ENCODE measurements at regions not wholly inside any gene's neighbourhood (a gene's known extent, or its start where the extent isn't known, plus 50 kb on each side); places are given as distances from the start of the nearest gene placed in this dataset.
A peak's percentile ranks its signal among the peaks of the same experiment; 100 is the strongest.

DNA sequence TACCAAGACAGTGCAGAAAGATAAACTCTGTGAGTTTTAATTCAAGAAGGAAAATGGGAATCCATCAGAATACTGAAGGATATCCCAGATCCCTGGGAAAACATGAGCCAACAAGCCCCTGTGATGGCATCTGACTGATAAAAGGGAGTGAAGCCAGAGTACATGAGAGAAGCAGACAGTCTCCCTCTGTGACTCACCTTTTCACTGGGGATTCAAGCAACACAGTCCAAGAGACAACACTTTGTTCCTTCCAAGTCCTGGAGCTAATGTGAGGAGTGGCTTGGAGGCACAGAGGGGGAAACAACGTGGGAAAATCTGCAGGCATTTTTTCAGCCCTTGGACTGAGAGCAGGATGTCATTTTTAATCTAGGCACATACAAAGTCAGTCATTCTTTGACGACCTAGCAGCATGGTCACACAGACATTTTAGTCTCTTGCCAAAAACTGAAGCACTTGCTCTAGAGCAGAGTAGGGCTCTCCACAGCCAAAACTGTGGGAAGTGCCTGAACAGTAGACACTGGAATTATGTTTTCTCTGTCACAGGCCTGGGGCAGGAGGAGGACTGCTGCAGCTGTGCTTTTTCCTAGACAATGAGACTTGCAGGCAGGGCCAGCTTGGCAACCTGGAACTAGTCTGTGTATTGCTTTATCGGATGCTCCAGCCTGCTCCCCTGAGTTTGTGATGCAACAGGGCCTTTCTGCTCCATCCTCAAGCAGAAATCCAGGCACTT, 465.0 kb upstream of the GJE1 start:
- DNase-seq: peak; percentile 50

- no peak for DNase-seq
Measured at GRCh38 chr6:141666187-141666586, 466.5 kb upstream of the GJE1 start.

- no peak for DNase-seq
Measured at GRCh38 chr6:141664744-141665143, 468.0 kb upstream of the GJE1 start.

- no peak for DNase-seq
Measured at GRCh38 chr6:141659582-141659981, 473.1 kb upstream of the GJE1 start.

DNA sequence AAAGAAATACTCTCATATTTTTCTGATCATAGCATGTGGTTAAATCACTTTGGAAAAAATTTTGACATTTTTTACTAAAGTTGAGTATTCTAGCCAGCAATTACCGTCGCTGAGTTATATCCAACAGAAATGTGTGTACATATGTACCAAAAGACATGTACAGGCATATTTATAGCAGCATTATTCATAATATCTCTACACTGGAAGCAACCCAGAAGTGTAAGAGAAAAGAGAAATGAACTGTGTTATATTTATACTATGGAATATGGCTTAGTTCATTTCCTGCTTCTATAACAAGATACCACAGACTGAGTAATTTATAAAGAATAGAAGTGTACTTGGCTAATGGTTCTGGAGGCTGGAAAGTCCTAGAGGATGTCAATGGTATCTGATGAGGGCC, 474.0 kb upstream of the GJE1 start:
- peak; percentile 4 for DNase-seq

DNA sequence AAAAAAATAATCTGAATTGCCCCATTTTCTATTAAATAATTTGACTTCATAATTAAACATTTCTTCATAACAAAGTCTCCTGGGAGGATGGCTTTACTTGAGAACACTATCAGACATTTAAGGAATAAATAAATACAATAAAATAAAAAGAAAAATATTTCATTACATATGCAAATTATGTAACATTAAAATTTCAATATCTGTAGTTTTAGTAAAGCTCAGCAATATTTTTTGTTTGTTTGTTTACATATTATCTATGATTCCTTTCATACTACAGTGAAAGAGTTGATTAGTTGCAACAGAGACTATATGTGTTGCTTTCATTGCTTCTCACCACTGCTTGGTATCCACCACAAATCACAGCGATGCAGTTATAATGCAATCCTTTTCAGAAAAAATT, 474.9 kb upstream of the GJE1 start:
- no peak for DNase-seq

- DNase-seq: no peak
Measured at GRCh38 chr6:141653590-141653989, 479.1 kb upstream of the GJE1 start.

GRCh38 chr6:141641951-141642350, 490.8 kb upstream of the GJE1 start:
- no peak for DNase-seq

DNA sequence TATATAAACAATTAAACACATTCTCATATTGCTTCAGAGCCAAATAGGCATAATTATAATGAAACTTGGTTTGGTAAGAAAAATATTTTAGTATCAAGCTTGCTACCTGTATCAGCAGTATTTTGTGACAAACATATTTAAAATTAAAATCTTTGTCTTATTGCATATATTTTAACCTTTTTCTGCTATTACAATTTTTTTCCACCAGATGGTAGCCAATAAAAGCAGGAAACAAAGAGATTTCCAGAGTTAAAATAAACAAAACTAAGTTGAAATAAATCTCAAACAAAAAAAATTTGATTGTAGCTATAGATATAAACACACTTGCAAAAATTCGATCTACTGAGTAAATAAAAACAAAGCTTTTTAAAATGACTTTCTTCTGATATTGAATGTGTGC, 491.3 kb upstream of the GJE1 start:
- DNase-seq: no peak

DNA sequence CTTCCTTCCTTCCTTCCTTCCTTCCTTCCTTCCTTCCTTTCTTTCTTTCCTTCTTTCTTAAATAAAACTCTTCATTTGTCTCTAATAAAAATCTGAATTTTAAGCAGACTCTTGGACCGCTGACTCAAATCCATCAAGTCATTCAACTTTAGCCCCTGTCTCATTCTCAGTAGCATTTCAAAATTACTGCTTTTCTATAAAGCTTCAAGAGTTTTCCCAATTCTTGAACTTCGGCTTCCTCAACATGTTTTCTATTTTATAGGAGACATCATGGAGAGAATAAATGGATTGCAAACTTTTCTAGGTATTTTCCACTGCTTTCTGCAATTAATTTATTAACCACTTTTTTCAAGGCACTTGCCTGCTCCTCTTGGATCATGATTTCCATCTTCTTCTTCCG, 497.1 kb upstream of the GJE1 start:
- no peak for DNase-seq

DNA sequence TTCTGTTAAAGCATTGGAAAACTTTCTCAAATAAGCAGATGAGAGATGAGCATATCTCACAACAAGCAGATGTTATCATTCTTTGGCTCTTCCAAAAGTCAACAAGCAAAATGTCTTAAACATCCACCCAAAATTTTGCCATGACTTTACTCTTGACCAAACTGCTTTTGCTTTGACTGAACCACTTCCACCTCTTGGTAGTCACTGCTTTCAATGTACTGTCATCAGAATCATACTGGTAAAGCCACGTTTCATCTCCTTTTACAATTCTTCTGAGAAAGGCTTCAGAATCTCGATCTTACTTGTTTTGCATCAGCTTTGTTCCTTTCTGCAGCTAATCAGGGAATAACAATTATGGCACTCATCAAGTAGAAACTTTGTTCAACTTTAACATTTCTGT, 498.5 kb upstream of the GJE1 start:
- DNase-seq: no peak

DNA sequence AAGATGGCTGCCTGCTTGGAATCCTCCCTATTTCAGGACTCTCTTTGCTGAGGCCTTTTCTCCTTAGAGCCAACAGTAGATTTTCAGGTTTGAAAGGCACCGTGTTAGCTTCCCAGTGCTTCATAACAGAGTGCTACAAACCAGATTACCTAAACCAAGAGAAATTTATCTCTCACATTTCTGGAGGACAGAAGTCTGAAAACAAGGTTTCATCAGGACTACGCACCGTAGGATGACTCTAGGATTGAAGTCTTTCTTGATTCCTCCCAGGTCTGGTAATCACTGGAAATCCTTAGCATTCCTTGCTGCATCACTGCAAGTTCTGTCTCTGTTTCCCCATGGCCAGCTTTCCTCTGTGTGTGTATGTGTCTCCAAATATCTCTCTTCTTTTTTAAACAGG, 508.4 kb upstream of the GJE1 start:
- no peak for DNase-seq

GRCh38 chr6:141618180-141618581, 514.5 kb upstream of the GJE1 start:
- DNase-seq: no peak

GRCh38 chr6:141610741-141611140, 522.0 kb upstream of the GJE1 start:
- peak; percentile 15 for DNase-seq

GRCh38 chr6:141607956-141608355, 524.8 kb upstream of the GJE1 start:
- DNase-seq: no peak

- DNase-seq: peak; percentile 33
Measured at GRCh38 chr6:141598487-141598886, 534.2 kb upstream of the GJE1 start.

- no peak for DNase-seq
Measured at GRCh38 chr6:141594874-141595273, 537.9 kb upstream of the GJE1 start.

GRCh38 chr6:141593311-141593710, 539.4 kb upstream of the GJE1 start:
- DNase-seq: no peak

- DNase-seq: peak; percentile 84
Measured at GRCh38 chr6:141587482-141588266, 545.1 kb upstream of the GJE1 start.

DNA sequence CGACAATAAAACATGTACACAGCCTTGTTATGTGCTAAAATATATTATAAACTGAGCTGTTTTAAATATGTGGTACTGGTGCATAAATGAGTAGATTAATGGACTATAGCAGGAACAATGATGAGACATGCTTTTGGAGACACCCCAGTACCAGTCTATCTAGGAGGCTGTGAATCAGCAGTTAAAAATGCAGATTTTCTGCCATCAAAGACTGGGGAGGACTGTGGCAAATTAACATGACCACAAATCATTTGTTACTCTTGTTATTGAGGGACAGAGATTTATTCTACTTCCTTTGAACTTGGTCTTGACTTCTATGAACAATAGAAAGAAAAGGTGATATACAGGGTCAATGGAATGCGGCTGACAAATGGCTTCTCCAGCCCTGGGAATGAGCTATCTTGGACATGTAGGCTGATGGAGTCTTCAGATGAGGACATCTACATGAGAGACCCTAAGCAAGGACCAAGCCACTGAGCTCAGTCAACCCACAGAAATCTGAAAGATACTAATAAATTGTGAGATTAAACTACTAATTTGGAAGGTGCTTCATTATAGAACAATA, 551.7 kb upstream of the GJE1 start:
- DNase-seq: peak; percentile 89

GRCh38 chr6:141580131-141580530, 552.6 kb upstream of the GJE1 start:
- no peak for DNase-seq

GRCh38 chr6:141576751-141577150, 556.0 kb upstream of the GJE1 start:
- DNase-seq: no peak

DNA sequence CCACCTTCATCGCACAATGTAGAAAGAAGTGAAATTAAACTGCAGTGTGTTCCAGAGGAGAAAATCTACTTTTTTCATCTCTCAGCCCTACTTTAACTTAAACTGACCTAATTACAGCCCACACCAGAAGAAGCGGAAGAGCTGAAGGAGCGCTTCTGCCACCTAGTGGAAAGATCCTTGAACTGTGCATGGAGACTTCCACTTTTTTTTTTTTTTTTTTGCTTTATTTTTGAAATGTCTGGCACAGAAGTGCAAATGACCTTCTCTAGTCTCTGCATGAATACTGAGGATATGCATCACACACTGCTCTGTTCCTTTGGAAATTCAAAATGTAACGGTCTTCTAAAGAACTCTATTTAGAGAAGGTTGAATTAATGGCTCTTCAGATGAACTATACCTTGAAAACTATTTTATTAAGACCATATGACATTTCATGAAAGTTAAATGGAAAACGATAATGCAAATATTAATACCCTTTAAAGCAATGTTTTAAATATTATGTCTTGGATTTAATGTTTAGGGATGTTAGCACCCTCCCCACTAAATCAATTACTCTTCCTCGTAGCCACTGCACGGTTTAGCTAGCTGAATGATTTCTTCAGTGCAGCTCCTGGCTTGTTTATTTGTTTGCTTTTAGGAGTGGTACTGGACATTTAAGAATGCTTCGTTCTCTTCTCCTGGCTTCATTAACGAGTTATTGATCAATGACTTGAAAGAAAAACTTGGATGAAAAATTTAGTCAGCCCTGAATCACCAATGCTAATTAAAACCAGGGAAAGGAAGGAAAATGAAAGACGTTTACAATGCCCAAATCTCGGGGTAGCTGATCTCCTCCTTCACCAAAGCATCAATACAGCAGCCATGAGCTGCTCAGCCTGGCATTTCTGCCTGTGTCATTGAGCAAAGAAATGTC, 569.6 kb upstream of the GJE1 start:
- peak; percentile 93 for DNase-seq

Measured in fibroblast of skin of right biceps (primary cell).